Astrocyte (in vitro differentiated cells and primary cell): ENCODE measurements at regions not wholly inside any gene's neighbourhood (a gene's known extent, or its start where the extent isn't known, plus 50 kb on each side); places are given as distances from the start of the nearest gene placed in this dataset.

Experiments used
- DNase-seq: peaks from one replicate; pipeline ENCODE4 v3.0.0-alpha.2; 2010; ENCODE audit warnings: low read depth
- FAIRE-seq: peaks from 2 replicates; lab custom pipeline; 2011; peaks lifted over from hg19 to GRCh38; lab: Jason Lieb, UNC
- H2AFZ ChIP-seq: 2 replicates; pipeline ENCODE4 v1.6.0; 2012; ENCODE audit warnings: low read depth, low read length, inconsistent platforms
- H3K27ac ChIP-seq: 2 replicates; pipeline ENCODE4 v1.5.1; 2011; ENCODE audit warnings: low read depth, low read length, inconsistent platforms
- H3K27me3 ChIP-seq: 2 replicates; pipeline ENCODE4 v1.6.0; 2011; ENCODE audit warnings: low read length, inconsistent platforms; ENCODE audit not compliant: insufficient read depth
- H3K36me3 ChIP-seq: 2 replicates; pipeline ENCODE4 v1.5.1; 2011; ENCODE audit warnings: low read length, inconsistent platforms; ENCODE audit not compliant: insufficient read depth
- H3K4me1 ChIP-seq: 2 replicates; pipeline ENCODE4 v1.5.1; 2011; ENCODE audit warnings: low read length, inconsistent platforms; ENCODE audit not compliant: insufficient read depth
- H3K4me2 ChIP-seq: 2 replicates; pipeline ENCODE4 v1.6.0; 2012; ENCODE audit warnings: low read length, inconsistent platforms
- H3K4me3 ChIP-seq: 2 replicates; pipeline ENCODE4 v1.5.1; 2011; ENCODE audit warnings: low read depth, mild to moderate bottlenecking, low read length, inconsistent platforms; ENCODE audit not compliant: insufficient read depth
- H3K79me2 ChIP-seq: 2 replicates; pipeline ENCODE4 v1.6.0; 2012; ENCODE audit warnings: mild to moderate bottlenecking, low read length, inconsistent platforms; ENCODE audit not compliant: insufficient read depth
- H3K9ac ChIP-seq: 2 replicates; pipeline ENCODE4 v1.6.0; 2012; ENCODE audit warnings: mild to moderate bottlenecking, low read length, inconsistent platforms
- H3K9me3 ChIP-seq: 2 replicates; pipeline ENCODE4 v1.5.1; 2012; ENCODE audit warnings: low read depth, mild to moderate bottlenecking, low read length, inconsistent platforms; ENCODE audit not compliant: insufficient read depth
- H4K20me1 ChIP-seq: 2 replicates; pipeline ENCODE4 v1.6.0; 2012; ENCODE audit warnings: low read length, inconsistent platforms; ENCODE audit not compliant: insufficient read depth
- H3K27ac Mint-ChIP-seq: one replicate; pipeline ENCODE4 v1.8.0; 2021; ENCODE audit warnings: mild to moderate bottlenecking, mixed read lengths; ENCODE audit not compliant: unreplicated experiment
- H3K27me3 Mint-ChIP-seq: one replicate; pipeline ENCODE4 v1.8.0; 2021; ENCODE audit warnings: low read depth, mixed read lengths; ENCODE audit not compliant: unreplicated experiment
- H3K36me3 Mint-ChIP-seq: one replicate; pipeline ENCODE4 v1.8.0; 2021; ENCODE audit warnings: low read depth, mixed read lengths; ENCODE audit not compliant: unreplicated experiment
- H3K4me1 Mint-ChIP-seq: one replicate; pipeline ENCODE4 v1.8.0; 2021; ENCODE audit warnings: low read depth, mixed read lengths; ENCODE audit not compliant: unreplicated experiment
- H3K4me3 Mint-ChIP-seq: one replicate; pipeline ENCODE4 v1.8.0; 2021; ENCODE audit warnings: mild to moderate bottlenecking, moderate library complexity, mixed read lengths; ENCODE audit not compliant: unreplicated experiment
- H3K9me3 Mint-ChIP-seq: one replicate; pipeline ENCODE4 v1.8.0; 2021; ENCODE audit warnings: mild to moderate bottlenecking, mixed read lengths; ENCODE audit not compliant: unreplicated experiment
- CTCF ChIP-seq: IDR thresholded peaks from 2 replicates; pipeline ENCODE4 v1.5.1; 2011; ENCODE audit warnings: low read depth, mild to moderate bottlenecking, inconsistent platforms, low read length, moderate library complexity; ENCODE audit not compliant: insufficient read depth
- EZH2 ChIP-seq: IDR thresholded peaks from 2 replicates; pipeline ENCODE4 v1.6.1; 2012; ENCODE audit warnings: mild to moderate bottlenecking, low read length, inconsistent platforms; ENCODE audit not compliant: insufficient read depth

DNA sequence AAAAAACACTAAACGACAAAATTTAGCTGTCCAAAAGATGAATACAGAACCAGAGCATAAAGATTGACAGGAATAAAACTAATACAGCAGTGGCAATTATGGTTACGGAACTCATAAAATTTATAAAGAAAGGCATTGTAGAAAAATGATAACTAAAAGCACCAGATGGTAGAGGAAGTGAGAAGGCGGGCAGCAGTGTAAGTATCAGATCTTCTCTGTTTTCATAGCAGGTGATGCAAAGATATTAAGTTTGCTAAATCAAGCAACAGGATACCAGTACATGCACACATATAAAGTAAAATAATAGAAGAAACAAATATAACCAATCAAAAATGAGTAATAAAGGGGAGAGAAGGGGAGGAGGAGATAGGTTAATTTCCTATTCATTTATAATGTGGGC is 103.9 kb upstream of the MEX3C start:
- Mint-ChIP-seq H3K9me3 (peaks cover 1% of the 10 kb centered on the region), H3K36me3 (no peaks in the 10 kb centered on the region), H3K4me3 (no peak overlapping the region), H3K27me3 (no peaks in the 10 kb centered on the region), H3K27ac (no peak overlapping the region), H3K4me1 (peaks cover 11% of the 10 kb centered on the region)
- H3K4me3 ChIP-seq, result no peak overlapping the region
- H4K20me1 ChIP-seq, result no peaks in the 10 kb centered on the region
- H2AFZ ChIP-seq, result no peak overlapping the region
- no peaks in the 10 kb centered on the region for H3K27me3 ChIP-seq
- no peak overlapping the region for H3K4me2 ChIP-seq
- FAIRE-seq (no peak), DNase-seq (no peak)
- TF ChIP-seq EZH2 (no peak), CTCF (no peak)
- no peak overlapping the region for H3K27ac ChIP-seq
- no peaks in the 10 kb centered on the region for H3K36me3 ChIP-seq
- H3K79me2 ChIP-seq, result no peaks in the 10 kb centered on the region
- H3K4me1 ChIP-seq, result no peaks in the 10 kb centered on the region
- H3K9ac ChIP-seq, result no peak overlapping the region
- H3K9me3 ChIP-seq, result no peaks in the 10 kb centered on the region

GRCh38 chr18:51316677-51317076 is 119.2 kb upstream of the MEX3C start:
- Histone ChIP-seq H3K79me2 (no peaks in the 10 kb centered on the region), H3K4me2 (no peak overlapping the region), H3K4me3 (no peak overlapping the region), H3K27me3 (no peaks in the 10 kb centered on the region), H3K27ac (no peak overlapping the region), H4K20me1 (no peaks in the 10 kb centered on the region), H3K36me3 (no peaks in the 10 kb centered on the region), H2AFZ (no peak overlapping the region), H3K4me1 (no peaks in the 10 kb centered on the region), H3K9me3 (no peaks in the 10 kb centered on the region), H3K9ac (no peak overlapping the region)
- DNase-seq (no peak), FAIRE-seq (no peak)
- H3K4me1 Mint-ChIP-seq, result peaks cover 13% of the 10 kb centered on the region
- peaks cover 2% of the 10 kb centered on the region for H3K27me3 Mint-ChIP-seq
- no peak overlapping the region for H3K4me3 Mint-ChIP-seq
- TF ChIP-seq EZH2, result no peak
- no peak overlapping the region for H3K27ac Mint-ChIP-seq
- H3K36me3 Mint-ChIP-seq, result peaks cover 2% of the 10 kb centered on the region
- H3K9me3 Mint-ChIP-seq, result peaks cover 3% of the 10 kb centered on the region

DNA sequence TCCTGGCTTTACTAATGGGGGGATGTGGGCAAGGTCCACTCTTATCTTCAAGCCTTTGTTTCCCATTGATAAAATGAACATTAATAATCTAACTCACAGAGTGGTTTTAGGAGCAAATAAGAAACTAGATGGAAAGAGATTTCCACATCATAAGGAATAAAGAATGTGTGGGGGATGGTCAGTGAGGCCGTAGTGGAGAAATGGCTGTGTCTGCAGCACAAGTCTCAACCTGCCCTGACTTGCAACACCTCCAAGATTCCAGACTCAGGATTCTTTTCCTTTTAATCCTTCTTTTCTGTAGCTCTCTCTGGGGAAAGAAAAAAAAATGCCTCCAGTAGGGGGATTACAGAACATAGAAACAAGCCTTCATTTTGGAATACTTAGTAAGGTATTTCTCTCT is 124.2 kb upstream of the MEX3C start:
- no peaks in the 10 kb centered on the region for H3K9me3 ChIP-seq
- TF ChIP-seq EZH2 (no peak), CTCF (no peak)
- no peak overlapping the region for H3K9ac ChIP-seq
- FAIRE-seq (no peak), DNase-seq (peak; percentile 16)
- H3K36me3 ChIP-seq, result no peaks in the 10 kb centered on the region
- peak overlapping the region; percentile 2 for H2AFZ ChIP-seq
- no peak overlapping the region for H3K4me2 ChIP-seq
- H3K27me3 Mint-ChIP-seq, result no peaks in the 10 kb centered on the region
- no peaks in the 10 kb centered on the region for H3K79me2 ChIP-seq
- H3K36me3 Mint-ChIP-seq, result no peaks in the 10 kb centered on the region
- no peak overlapping the region for H3K4me3 ChIP-seq
- H3K4me1 ChIP-seq, result no peaks in the 10 kb centered on the region
- no peaks in the 10 kb centered on the region for H4K20me1 ChIP-seq
- peak overlapping the region; percentile 93 for H3K27ac Mint-ChIP-seq
- peaks cover 37% of the 10 kb centered on the region for H3K4me1 Mint-ChIP-seq
- peaks cover 3% of the 10 kb centered on the region for H3K9me3 Mint-ChIP-seq
- H3K27ac ChIP-seq, result no peak overlapping the region
- no peak overlapping the region for H3K4me3 Mint-ChIP-seq
- H3K27me3 ChIP-seq, result no peaks in the 10 kb centered on the region
